ENCODE measurements at regions not wholly inside any gene's neighbourhood (a gene's known extent, or its start where the extent isn't known, plus 50 kb on each side); places are given as distances from the start of the nearest gene placed in this dataset.

DNA sequence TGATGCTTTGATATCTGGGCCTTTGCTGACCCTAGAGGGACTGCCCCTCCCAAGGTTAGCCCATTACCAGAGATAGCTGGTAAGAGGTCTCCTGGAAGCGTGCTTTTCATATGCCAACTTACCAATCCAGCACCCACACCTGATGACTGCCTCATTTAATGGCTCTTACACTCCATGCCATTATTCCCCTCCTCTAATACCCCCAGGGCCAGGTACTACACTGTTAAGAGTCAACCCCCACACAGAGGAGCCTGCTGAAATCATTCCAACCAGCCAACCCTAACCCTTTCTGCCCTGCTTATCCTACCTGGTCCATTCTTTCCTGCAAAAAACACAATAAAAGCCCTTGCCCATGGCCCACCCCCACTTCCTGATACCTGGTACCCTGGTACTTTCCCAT is 736.8 kb upstream of the SLC35B3 start:
- TF ChIP-seq, protein P1, sequence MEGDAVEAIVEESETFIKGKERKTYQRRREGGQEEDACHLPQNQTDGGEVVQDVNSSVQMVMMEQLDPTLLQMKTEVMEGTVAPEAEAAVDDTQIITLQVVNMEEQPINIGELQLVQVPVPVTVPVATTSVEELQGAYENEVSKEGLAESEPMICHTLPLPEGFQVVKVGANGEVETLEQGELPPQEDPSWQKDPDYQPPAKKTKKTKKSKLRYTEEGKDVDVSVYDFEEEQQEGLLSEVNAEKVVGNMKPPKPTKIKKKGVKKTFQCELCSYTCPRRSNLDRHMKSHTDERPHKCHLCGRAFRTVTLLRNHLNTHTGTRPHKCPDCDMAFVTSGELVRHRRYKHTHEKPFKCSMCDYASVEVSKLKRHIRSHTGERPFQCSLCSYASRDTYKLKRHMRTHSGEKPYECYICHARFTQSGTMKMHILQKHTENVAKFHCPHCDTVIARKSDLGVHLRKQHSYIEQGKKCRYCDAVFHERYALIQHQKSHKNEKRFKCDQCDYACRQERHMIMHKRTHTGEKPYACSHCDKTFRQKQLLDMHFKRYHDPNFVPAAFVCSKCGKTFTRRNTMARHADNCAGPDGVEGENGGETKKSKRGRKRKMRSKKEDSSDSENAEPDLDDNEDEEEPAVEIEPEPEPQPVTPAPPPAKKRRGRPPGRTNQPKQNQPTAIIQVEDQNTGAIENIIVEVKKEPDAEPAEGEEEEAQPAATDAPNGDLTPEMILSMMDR (conservative IDR thresholded peaks at IDR 0.05; ENCODE audit: low read depth, low read length): no peak
- TF ChIP-seq CHD1 (IDR thresholded peaks at IDR 0.05; ENCODE audit: low read depth, low read length) (no peak), POLR2A (IDR thresholded peaks at IDR 0.05; ENCODE audit: low read depth, low read length) (no peak), BHLHE40 (IDR thresholded peaks at IDR 0.05; ENCODE audit: low read depth, low read length) (no peak), MAFK (IDR thresholded peaks at IDR 0.05; ENCODE audit: low read depth, low read length) (no peak), RCOR1 (IDR thresholded peaks at IDR 0.05; ENCODE audit: insufficient replicate concordance, low read length) (no peak), CEBPB (IDR thresholded peaks at IDR 0.05; ENCODE audit: low read depth, low read length) (no peak)
- TF ChIP-seq, protein P2, sequence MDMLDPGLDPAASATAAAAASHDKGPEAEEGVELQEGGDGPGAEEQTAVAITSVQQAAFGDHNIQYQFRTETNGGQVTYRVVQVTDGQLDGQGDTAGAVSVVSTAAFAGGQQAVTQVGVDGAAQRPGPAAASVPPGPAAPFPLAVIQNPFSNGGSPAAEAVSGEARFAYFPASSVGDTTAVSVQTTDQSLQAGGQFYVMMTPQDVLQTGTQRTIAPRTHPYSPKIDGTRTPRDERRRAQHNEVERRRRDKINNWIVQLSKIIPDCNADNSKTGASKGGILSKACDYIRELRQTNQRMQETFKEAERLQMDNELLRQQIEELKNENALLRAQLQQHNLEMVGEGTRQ (IDR thresholded peaks at IDR 0.05; ENCODE audit: low read depth, low read length): no peak
